ENCODE measurements at regions not wholly inside any gene's neighbourhood (a gene's known extent, or its start where the extent isn't known, plus 50 kb on each side); places are given as distances from the start of the nearest gene placed in this dataset.

DNA sequence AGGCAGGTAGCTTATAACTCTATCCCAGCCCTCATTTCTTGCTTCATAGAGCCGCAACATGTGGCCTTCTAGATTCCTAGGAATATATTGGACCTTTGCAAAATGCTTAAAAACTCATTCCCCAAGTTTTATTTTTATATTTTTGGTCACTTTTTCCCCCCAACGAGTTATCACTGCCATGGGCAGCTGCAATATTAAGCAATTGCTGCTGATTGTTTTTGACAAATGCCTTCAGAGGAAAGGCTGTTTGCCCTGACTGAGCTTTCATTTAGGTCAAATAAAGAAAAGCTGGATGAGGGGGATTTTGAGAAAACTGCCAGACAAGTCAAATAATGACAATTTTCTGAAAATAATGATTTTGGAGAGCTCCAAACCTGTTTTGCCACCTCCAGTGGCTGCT, 976.9 kb upstream of the MBL2 start:
- H3K27me3 ChIP-seq: no peaks in the 10 kb centered on the region
- peaks cover 0 to 6% (median 0%) of the 10 kb centered on the region in 3 donors for H3K9me3 ChIP-seq
- no peak for DNase-seq
- no peaks in the 10 kb centered on the region for H3K36me3 ChIP-seq
- H3K4me3 ChIP-seq: no peak overlapping the region
- WGBS, 2 donors: 47 to 58% methylated on average over 2 of the region's 2 CpGs
- intact Hi-C loops (cut with DNase I): no loop called here
- TF ChIP-seq, protein P1, sequence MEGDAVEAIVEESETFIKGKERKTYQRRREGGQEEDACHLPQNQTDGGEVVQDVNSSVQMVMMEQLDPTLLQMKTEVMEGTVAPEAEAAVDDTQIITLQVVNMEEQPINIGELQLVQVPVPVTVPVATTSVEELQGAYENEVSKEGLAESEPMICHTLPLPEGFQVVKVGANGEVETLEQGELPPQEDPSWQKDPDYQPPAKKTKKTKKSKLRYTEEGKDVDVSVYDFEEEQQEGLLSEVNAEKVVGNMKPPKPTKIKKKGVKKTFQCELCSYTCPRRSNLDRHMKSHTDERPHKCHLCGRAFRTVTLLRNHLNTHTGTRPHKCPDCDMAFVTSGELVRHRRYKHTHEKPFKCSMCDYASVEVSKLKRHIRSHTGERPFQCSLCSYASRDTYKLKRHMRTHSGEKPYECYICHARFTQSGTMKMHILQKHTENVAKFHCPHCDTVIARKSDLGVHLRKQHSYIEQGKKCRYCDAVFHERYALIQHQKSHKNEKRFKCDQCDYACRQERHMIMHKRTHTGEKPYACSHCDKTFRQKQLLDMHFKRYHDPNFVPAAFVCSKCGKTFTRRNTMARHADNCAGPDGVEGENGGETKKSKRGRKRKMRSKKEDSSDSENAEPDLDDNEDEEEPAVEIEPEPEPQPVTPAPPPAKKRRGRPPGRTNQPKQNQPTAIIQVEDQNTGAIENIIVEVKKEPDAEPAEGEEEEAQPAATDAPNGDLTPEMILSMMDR (IDR thresholded peaks at IDR 0.05): no peak
- no peaks in the 10 kb centered on the region for H3K4me1 ChIP-seq
- H3K27ac ChIP-seq: no peak overlapping the region

DNA sequence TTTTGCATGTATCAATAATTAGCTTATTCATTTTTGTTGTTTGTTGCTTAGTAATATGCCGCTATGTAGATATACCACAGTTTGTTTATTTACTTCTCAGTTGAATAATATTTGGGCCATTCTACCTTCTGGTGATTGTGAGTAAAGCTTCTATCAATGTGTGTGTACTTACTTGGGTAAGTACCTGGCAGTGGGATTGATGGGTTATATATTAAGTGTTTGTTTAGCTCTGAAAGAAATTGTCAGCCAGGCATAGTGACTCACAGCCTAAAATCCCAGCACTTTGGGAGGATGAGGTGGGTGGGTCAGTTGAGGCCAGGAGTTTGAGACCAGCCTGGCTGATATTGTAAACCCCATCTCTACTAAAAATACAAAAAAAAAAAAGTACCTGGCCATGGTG, 975.7 kb upstream of the MBL2 start:
- WGBS, 2 donors: 95 to 100% methylated on average over 1 of the region's 1 CpG
- TF ChIP-seq POLR2A (IDR thresholded peaks at IDR 0.05): no peak
- TF ChIP-seq, protein P1 (IDR thresholded peaks at IDR 0.05): no peak
- H3K27me3 ChIP-seq: no peaks in the 10 kb centered on the region
- H3K4me3 ChIP-seq: no peak overlapping the region
- DNase-seq: no peak
- H3K27ac ChIP-seq: no peak overlapping the region
- no peaks in the 10 kb centered on the region for H3K36me3 ChIP-seq
- no peaks in the 10 kb centered on the region for H3K4me1 ChIP-seq
- intact Hi-C loops (cut with DNase I): no loop called here
- H3K9me3 ChIP-seq: peaks cover 0 to 6% (median 0%) of the 10 kb centered on the region in 3 donors

DNA sequence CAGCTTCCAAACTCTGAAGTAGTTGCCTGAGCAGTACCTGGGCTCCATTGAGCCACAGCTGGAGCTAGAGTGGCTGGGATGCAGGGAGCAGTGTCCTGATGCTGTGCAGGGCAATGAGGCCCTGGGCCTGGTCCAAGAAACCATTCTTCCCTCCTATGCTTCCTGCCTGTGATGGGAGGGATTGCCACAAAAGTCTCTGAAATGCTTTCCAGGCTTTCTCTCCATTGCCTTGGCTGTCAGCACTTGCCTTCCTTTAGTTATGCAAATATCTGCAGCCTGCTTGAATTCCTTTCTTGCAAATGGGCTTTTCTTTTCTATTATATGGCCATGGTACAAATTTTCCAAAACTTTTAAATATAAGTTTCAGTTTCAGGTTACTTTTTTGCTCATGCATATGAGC, 972.2 kb upstream of the MBL2 start:
- Histone ChIP-seq H3K4me3 (no peak overlapping the region), H3K27ac (no peak overlapping the region), H3K9me3 (peaks cover 0 to 6% (median 0%) of the 10 kb centered on the region in 3 donors), H3K36me3 (no peaks in the 10 kb centered on the region), H3K27me3 (no peaks in the 10 kb centered on the region), H3K4me1 (no peaks in the 10 kb centered on the region)
- DNase-seq: no peak
- intact Hi-C loops (cut with DNase I): no loop called here
- TF ChIP-seq, protein P1 (IDR thresholded peaks at IDR 0.05): no peak
- TF ChIP-seq POLR2A (IDR thresholded peaks at IDR 0.05): no peak

DNA sequence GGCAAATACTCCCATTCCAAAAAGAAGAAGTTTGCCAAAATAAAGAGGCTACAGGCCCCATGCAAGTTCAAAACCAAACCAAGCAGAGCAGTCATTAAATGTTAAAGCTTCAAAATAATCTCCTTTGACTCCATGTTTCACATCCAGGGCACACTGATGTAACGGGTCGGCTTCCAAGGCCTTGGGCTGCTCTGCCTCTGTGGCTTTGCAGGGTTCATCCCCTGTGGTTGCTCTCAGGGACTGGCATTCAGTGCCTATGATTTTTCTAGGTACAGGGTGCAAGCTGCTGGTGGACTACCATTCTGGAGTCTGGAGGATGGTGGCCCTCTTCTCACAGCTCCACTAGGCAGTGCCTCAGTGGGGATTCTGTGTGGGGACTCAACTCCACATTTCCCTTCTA, 971.6 kb upstream of the MBL2 start:
- intact Hi-C loops (cut with DNase I): no loop called here
- H3K9me3 ChIP-seq: peaks cover 0 to 1% (median 0%) of the 10 kb centered on the region in 3 donors
- WGBS, 2 donors: 95 to 100% methylated on average over 2 of the region's 2 CpGs

DNA sequence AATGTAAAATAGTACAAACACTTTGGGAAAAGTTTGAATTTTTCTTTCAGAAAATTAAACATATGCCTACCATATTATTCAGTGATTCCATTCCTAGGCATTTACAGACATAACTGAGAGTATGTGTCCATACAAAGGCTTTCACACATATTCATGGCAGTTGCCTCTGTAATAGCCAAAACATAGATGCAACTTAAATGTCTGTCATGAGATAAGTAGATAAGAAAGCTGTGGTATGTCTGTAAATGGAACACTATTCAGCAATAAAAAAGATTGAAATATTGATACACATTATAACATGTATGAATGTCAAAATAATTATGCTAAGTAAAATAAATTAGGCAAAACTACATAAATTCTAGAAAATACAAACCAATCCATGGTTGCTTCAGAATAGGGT, 964.5 kb upstream of the MBL2 start:
- TF ChIP-seq, protein P1 (IDR thresholded peaks at IDR 0.05): no peak
- TF ChIP-seq POLR2A (IDR thresholded peaks at IDR 0.05): no peak
- intact Hi-C loops (cut with DNase I): no loop called here
- H3K27me3 ChIP-seq: no peaks in the 10 kb centered on the region
- no peaks in the 10 kb centered on the region for H3K4me1 ChIP-seq
- no peak overlapping the region for H3K4me3 ChIP-seq
- H3K27ac ChIP-seq: no peak overlapping the region
- no peak for DNase-seq
- no peaks in the 10 kb centered on the region for H3K9me3 ChIP-seq
- no peaks in the 10 kb centered on the region for H3K36me3 ChIP-seq

More for the DNA sequence above, 971.6 kb upstream of the MBL2 start:
- Histone ChIP-seq H3K4me1 (no peaks in the 10 kb centered on the region), H3K36me3 (no peaks in the 10 kb centered on the region), H3K27ac (no peak overlapping the region), H3K4me3 (no peak overlapping the region), H3K27me3 (no peaks in the 10 kb centered on the region)
- no peak for DNase-seq
- TF ChIP-seq, protein P1 (IDR thresholded peaks at IDR 0.05): no peak
- TF ChIP-seq POLR2A (IDR thresholded peaks at IDR 0.05): no peak

All from esophagus squamous epithelium (tissue), 5 donors.